ENCODE measurements at regions not wholly inside any gene's neighbourhood (a gene's known extent, or its start where the extent isn't known, plus 50 kb on each side); places are given as distances from the start of the nearest gene placed in this dataset.

DNA sequence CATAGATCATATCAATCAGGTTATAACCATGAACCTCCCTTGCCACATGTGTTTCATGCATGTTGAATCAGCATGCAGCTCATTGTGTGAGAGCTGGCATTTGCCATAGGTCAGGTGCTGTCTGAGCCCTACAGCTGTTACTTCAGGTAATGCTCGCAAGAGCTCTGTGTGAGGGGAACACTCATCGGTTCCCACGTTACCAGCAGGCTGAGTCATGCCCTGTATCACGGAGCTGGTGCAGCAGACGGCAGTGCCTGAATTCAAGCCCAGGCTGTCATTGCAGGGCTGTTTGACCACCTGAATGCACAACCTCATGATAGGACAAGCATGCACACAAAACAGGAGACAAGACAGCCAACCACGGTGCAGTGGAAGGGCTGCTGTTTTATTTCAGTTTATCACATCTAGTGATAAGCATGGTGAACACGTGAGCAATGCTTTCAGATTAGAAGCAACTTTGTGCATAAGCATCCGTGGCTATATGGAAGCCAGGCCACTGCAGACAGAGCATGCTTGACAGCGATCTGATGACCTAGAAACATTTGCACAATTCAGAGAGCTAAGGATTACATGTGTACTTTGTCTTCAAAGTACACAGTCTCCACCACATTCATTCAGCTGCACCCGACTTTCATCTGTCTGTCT, 56.4 kb upstream of the PFKP start:
- H3K27me3 ChIP-seq (ENCODE audit: low read length): no peaks in the 10 kb centered on the region
- no peak overlapping the region for H3K4me2 ChIP-seq (ENCODE audit: low read depth, low read length, poor library complexity, severe bottlenecking)
- H3K27ac ChIP-seq (ENCODE audit: low read depth, low read length): no peak overlapping the region
- no peaks in the 10 kb centered on the region for H4K20me1 ChIP-seq (ENCODE audit: low read depth, low read length)
- no peak overlapping the region for H3K4me3 ChIP-seq (ENCODE audit: insufficient read depth, low read length, poor library complexity, severe bottlenecking)
- no peaks in the 10 kb centered on the region for H3K36me3 ChIP-seq (ENCODE audit: low read length)
- no peak overlapping the region for H2AFZ ChIP-seq (ENCODE audit: low read depth, low read length, severe bottlenecking)
- H3K9me3 ChIP-seq (ENCODE audit: insufficient read depth, low read length): no peaks in the 10 kb centered on the region
- no peaks in the 10 kb centered on the region for H3K79me2 ChIP-seq (ENCODE audit: insufficient read depth, low read length)
- no peak overlapping the region for H3K9ac ChIP-seq (ENCODE audit: low read length)
- H3K9me2 ChIP-seq (replicated peaks; ENCODE audit: insufficient read depth, low read length): no peaks in the 10 kb centered on the region
- H3F3A ChIP-seq (ENCODE audit: insufficient read depth): no peaks in the 10 kb centered on the region
- TF ChIP-seq, protein P1, sequence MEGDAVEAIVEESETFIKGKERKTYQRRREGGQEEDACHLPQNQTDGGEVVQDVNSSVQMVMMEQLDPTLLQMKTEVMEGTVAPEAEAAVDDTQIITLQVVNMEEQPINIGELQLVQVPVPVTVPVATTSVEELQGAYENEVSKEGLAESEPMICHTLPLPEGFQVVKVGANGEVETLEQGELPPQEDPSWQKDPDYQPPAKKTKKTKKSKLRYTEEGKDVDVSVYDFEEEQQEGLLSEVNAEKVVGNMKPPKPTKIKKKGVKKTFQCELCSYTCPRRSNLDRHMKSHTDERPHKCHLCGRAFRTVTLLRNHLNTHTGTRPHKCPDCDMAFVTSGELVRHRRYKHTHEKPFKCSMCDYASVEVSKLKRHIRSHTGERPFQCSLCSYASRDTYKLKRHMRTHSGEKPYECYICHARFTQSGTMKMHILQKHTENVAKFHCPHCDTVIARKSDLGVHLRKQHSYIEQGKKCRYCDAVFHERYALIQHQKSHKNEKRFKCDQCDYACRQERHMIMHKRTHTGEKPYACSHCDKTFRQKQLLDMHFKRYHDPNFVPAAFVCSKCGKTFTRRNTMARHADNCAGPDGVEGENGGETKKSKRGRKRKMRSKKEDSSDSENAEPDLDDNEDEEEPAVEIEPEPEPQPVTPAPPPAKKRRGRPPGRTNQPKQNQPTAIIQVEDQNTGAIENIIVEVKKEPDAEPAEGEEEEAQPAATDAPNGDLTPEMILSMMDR (IDR thresholded peaks at IDR 0.05; ENCODE audit: insufficient read depth, low read length, poor library complexity, severe bottlenecking): no peak
- TF ChIP-seq EZH2phosphoT487 (conservative IDR thresholded peaks at IDR 0.05; ENCODE audit: low read length): no peak

DNA sequence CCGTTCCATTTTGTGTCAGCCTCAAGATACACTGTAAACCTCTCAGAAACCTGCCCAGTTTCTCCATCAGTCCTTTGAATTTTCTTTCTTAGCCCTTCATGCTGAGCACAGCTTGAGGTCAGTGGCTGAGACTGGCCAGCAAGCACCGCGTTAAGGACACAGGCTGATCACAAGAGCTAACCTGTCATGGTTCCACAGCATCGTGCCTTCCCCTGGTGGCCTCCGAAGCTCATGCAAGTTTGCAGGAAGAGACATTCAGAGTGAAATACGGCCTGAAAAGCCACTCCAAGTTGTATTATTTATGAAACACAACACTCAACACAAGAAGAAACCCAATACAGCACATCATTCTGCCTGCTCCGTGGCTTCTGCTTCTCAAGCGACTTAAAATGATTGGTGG, 57.0 kb upstream of the PFKP start:
- Histone ChIP-seq H4K20me1 (ENCODE audit: low read depth, low read length) (no peaks in the 10 kb centered on the region), H3K27ac (ENCODE audit: low read depth, low read length) (no peak overlapping the region), H3K4me2 (ENCODE audit: low read depth, low read length, poor library complexity, severe bottlenecking) (no peak overlapping the region), H3K79me2 (ENCODE audit: insufficient read depth, low read length) (no peaks in the 10 kb centered on the region), H3K9me3 (ENCODE audit: insufficient read depth, low read length) (no peaks in the 10 kb centered on the region), H3K9ac (ENCODE audit: low read length) (no peak overlapping the region), H3K36me3 (ENCODE audit: low read length) (no peaks in the 10 kb centered on the region), H3K9me2 (replicated peaks; ENCODE audit: insufficient read depth, low read length) (no peaks in the 10 kb centered on the region), H3K27me3 (ENCODE audit: low read length) (no peaks in the 10 kb centered on the region), H3F3A (ENCODE audit: insufficient read depth) (no peaks in the 10 kb centered on the region), H3K4me3 (ENCODE audit: insufficient read depth, low read length, poor library complexity, severe bottlenecking) (no peak overlapping the region), H2AFZ (ENCODE audit: low read depth, low read length, severe bottlenecking) (no peak overlapping the region)
- TF ChIP-seq, protein P1 (IDR thresholded peaks at IDR 0.05; ENCODE audit: insufficient read depth, low read length, poor library complexity, severe bottlenecking): no peak
- no peak for TF ChIP-seq EZH2phosphoT487 (conservative IDR thresholded peaks at IDR 0.05; ENCODE audit: low read length)

DNA sequence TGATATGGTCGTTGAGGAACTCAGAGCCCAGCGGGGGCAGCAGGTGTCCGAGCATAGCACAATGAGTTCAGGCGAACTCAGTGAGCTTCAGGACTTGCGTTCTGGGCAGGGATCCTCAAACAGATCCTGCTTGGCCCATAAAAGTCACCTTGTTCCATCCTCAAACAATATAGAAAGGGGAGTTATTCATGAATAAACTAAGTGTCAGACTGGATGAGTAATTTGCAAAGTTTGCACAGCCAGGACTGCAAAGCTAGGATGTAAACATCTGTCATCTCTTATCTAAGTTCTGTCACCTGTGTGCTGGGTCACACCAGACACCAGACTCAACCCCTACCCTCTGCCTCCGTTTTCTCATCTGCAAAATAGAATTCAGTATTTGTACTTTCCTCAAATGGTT, 58.0 kb upstream of the PFKP start:
- Histone ChIP-seq H3K9me3 (ENCODE audit: insufficient read depth, low read length) (no peaks in the 10 kb centered on the region), H3K27me3 (ENCODE audit: low read length) (no peaks in the 10 kb centered on the region), H3K4me3 (ENCODE audit: insufficient read depth, low read length, poor library complexity, severe bottlenecking) (no peak overlapping the region), H3K27ac (ENCODE audit: low read depth, low read length) (no peak overlapping the region), H3K79me2 (ENCODE audit: insufficient read depth, low read length) (no peaks in the 10 kb centered on the region), H4K20me1 (ENCODE audit: low read depth, low read length) (no peaks in the 10 kb centered on the region), H3K36me3 (ENCODE audit: low read length) (no peaks in the 10 kb centered on the region), H3K4me2 (ENCODE audit: low read depth, low read length, poor library complexity, severe bottlenecking) (no peak overlapping the region), H3F3A (ENCODE audit: insufficient read depth) (no peaks in the 10 kb centered on the region), H3K9ac (ENCODE audit: low read length) (no peak overlapping the region), H3K9me2 (replicated peaks; ENCODE audit: insufficient read depth, low read length) (no peaks in the 10 kb centered on the region), H2AFZ (ENCODE audit: low read depth, low read length, severe bottlenecking) (no peak overlapping the region)
- no peak for TF ChIP-seq EZH2phosphoT487 (conservative IDR thresholded peaks at IDR 0.05; ENCODE audit: low read length)
- TF ChIP-seq, protein P1 (IDR thresholded peaks at IDR 0.05; ENCODE audit: insufficient read depth, low read length, poor library complexity, severe bottlenecking): no peak

Data from SU-DHL-6 (cell line).